LoVo (cell line): ENCODE measurements at regions not wholly inside any gene's neighbourhood (a gene's known extent, or its start where the extent isn't known, plus 50 kb on each side); places are given as distances from the start of the nearest gene placed in this dataset.

Experiments
- DNase-seq: peaks from one replicate; pipeline ENCODE4 v3.0.0-alpha.2; 2016; ENCODE audit warnings: low spot score

DNA sequence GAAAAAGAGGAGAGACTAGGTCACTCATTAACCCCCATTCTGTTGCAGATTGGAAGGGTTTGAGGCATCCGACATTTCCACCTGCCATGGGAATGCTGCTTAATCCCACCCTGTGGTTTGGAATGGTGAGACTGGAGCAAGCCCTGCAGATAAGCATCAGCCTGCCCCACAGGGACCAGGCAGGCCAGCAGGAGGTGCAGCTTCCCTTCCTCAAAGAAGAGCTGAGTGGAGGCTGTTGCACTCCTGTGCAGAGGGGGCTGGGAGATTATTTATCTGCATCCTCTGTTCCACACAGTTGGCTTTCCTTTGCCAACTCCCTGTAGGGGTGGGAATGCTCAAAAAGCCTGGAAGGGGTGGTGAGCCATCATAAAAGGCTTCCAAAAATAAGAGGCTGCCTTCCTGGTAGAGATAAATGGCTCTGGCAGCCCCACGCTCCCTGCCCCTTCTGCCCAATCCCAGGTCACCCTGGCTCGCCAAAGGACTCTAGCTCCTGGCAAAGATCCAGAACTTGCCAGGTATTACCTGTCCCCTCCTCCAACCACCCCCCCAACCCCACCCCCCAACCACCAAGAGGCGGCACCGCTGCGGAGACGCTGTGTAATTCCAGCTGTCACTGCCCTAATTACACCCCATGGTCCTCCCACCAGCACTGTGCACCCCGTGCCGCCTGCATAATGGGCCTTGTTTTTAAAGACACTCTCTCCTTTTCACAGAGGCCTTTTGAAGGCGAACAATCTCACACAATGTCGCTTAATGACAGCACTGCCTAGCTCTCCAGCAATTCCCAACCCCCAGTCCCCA, 83.0 kb upstream of the ZC3H12A start:
- DNase-seq, result no peak

DNA sequence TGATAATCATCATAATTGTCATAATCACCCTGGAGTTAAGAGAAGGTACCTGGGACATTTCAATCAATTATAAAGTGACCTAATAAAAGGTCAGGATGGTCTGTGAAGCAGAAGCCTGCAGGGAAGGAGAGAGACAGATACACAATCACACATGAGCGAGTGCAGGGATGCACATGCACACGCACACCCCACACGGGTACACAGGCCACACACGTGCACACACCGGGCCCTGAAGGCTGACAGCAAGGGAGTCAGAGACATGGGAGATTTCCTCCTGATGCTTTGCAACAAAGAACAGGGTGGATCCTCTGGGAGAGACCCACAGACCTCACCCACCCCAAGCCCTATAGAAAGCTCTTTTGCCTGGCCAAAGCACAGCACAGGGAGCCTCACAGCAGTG, 82.3 kb upstream of the ZC3H12A start:
- no peak for DNase-seq

DNA sequence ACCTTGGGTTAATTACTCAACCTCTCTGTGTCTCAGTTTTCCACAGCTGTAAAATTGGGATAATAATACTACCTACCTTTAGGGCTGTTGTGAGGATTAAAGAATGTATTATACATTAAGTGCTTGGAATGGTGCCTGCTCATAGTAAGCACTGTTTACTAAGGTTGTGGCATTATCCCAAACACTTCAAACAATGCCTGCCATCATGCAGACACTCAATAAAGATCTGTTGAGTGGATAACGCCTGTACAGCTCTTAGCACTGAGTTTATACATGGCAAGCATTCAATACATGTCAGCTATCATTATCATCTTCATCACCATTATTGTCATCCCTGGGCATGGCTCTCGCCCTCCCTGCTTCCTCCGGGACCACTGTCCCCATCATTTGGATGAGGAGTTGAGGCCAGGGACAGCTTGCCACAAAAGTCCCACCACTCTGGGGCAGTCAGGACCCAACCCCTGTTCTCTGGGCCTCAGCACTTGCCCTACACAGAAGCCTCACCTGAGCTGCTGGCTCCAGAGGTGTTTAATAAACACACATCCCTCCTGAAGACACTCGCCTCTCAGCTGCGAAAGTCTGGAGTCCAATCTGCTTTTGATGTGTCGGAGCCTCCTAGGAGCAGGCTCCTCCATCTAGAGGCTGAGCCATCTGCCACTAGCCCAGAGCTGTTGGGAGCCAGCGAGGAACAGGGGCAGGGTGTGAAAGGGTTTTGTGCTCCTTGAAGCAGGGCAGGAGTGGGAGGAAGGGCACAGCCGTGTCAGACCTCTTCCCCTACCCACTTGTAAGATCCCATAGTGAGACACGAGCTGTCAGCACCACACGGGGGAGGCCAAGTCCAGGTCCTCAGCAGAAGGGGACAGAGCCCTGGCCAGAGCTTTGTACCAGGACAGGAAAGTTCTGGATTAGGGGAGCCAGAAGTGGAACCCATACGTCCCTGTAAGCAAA, 80.9 kb upstream of the ZC3H12A start:
- DNase-seq, result no peak

DNA sequence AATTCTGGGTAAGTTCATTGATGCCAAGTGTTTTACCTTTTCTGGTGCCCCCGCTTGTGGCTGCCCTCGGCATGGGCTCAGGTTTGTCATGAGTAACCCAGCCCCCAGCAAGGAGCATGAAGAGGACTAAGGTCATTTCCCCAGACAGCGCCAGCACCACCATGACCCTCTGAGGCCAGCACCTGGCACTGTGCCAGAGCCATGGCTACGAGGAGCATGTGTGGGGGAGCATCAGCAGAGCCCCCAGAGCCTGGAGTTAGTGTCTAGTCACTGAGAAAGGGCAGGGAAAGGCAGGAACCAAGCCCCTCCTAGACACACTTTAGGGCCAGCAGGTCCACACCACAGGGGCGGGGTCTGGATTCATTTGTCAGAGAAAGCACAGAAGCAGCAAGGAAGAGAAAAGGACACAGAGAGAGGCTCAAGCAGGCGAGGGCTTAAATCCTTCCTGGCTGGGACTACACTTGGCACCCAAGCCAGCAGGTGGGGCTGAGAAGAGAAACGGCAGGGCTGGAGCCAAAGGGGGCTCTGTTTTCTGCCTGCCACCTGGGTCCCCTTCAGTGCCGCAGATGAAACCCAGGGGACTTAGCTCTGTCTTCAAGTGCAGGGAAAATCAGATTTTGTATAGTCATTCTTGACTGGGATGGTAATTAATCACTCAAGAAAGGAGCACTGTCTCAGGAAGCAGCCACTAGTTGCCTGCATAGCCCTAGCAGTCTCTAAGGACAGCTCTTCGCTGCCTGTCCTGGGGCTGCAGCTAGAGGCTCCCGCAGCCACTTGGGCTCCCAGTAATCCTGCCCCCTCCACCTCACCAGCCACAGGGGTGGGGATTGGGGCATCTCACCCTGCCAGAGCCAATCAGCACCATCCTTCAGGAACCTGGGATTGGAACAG, 79.6 kb upstream of the ZC3H12A start:
- DNase-seq, result no peak

DNA sequence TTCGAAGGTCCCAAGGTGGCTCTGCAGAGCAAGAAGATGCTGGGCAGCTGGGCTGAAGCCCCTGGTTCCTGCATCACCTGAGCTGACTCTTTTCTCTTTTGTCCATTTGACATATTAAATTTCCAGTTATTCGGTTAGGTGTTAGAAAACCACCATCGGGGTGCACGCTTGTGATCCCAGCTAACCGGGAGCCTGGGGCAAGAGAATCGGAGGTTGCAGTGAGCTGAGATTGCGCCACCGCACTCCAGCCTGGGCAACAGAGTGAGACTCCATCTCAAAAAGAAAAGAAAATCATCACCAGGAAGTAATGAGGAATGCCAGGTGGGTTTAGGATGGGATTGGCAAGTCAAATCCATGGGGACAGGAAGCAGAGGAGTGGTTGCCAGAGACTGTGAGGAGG, 76.3 kb upstream of the ZC3H12A start:
- no peak for DNase-seq

DNA sequence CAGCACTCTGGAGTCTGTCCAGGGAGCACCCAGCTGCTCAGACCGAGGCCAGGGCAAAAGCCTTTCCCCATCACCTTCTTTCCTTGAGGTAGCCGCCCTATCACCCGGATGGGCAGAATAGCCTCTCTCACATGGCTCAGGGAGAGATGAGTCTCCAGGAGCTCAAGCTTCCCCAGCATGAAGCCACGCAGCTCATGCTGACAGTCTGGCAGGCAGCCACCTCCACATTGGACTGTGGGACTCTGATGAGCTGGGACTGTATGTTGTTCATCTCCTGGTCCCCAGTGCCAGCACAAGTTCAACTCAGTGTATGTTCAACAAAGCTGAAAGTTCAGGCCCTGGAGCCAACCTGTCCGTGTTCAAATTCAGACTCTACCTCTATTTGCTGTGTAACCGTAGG, 75.2 kb upstream of the ZC3H12A start:
- DNase-seq, result no peak

DNA sequence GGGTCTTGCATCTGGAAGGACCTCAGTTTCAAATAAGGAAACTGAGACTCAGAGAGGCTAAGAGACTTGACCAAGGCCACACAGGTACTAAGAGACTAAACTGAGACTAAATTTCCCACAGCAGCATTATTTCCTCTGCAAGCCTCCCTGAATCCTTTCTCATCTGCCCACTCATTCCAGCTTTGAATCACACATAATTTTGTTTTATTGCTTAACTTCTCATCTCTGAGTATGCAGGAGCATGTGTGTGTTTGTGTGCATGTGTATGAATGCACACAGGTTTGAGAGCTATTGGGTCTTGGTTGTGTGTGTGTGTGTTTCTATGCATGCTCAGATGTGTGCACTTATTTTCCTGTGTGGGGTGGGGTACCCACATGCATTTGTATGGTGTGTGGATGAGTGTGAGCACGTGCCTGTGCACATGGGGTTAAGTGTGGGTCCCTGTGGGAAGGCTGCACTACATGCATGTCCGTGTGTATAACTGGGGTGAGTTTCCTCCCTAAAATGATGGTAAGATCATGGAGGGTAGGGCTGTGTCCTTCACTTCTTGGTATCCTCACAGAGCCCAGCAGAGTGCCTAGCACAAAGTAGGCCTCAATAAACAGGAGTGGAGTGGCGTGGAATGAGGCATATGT, 74.4 kb upstream of the ZC3H12A start:
- DNase-seq, result no peak

DNA sequence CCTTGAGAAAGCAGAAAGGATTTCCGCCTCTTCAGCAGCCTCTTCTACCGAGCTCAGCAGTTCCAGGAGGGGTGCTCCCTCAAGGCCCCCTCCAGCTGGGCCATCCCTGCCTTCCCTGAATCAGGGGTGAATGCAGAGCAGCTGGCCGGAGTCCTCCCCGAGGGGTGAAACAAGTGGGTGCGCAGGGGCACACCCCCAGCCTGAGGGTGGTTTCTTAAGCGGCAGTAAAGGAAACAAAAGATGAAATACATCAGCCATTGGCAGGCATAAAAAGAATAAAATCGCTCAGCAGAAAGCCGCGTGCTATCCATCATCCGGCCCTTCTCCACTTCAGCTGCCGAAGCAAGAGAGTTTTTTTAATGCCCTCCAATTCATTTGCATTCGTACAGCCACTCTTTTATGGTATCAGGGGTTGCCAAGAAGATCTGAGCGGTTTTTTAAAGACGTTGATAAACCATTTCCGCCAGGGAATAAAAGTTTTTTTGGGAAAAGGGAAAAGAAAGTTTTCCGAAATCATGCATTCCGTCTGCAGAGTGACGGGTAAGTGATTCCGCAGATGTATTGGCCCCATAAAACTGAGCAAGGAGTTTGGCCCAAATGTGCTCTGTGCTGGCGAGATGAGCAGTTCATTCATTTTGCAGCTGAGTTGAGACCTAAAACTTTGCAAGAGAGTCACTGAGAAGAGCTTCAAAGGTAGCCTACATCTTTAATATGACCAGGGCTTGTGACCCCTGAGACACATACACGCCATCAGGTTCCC, 73.7 kb upstream of the ZC3H12A start:
- DNase-seq, result no peak

DNA sequence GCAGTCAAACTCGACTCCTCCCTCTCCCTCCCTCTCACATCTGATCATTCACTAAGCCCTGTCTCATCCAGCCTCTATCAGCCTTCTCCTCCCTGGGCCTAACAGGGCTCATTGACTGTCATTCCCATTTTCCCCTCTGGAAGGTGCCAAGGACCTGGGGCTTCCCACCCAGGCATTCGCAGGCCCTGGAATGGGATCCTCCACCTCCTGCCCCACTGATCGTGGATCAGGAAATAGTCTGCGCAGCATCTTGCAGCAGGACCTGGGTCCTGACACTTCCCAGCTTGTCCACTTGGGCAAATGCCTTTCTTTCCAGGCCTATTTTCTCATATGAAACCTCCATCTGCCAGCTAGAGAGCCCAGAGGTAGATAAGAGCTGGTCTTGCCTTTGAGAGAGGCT, 71.2 kb upstream of the ZC3H12A start:
- DNase-seq, result no peak

DNA sequence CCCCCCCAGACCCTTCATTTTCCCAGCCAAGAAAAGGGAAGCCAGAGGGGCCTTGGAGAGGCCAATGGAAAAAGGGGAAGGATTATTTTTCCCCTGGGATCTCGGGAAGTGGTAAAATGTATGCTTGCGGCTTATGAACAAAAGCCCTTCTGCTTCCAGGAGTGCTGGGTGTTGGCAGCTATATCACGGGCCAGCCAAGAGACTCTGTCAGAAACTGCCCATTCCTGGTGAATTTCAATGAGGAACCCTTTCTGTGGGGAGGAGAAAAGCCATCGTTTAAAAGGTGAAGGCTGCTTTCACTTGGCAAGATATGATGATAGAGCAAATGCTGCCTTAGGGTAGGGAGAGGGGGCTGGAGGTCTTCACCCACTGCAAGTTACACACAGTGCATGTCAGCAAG, 69.7 kb upstream of the ZC3H12A start:
- DNase-seq, result no peak

DNA sequence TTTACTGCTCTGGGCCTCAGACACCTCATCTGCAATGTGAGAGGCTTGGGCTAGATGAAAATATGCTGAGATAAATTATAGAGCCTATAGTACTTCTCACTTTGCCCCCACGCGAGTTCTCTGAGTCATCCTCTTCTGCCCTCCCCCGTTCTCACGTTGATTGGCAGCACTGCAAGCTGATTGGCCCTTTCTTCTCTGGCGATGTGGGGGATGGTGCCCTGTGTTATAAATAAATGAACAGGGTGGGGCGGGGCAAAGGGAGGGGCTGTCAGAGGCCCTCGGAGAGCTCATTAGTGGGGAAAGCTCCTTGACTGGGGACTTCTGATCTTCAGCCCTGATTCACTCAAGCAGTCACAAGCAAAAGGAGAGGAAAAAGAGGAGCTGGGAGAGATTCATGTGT, 64.3 kb upstream of the ZC3H12A start:
- no peak for DNase-seq

DNA sequence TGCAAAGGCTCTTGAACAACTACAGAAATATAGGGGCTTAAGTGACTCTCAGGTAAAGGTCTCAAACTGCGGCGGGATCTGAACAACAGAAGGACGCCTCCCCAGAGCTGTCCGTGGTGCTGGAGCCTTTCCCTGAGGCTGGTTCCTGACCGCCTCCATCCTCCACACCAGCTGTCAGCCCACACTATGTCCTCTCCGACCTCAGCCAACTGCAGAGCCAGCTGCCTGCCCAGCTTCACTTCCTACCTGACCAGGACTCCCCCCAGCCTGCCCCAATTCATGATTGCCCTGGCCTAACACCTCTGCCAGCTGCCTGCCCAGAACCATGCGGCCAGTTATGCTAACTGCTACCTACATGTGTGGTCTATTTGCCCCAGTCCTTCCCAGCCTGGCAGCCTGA, 63.6 kb upstream of the ZC3H12A start:
- DNase-seq, result no peak

DNA sequence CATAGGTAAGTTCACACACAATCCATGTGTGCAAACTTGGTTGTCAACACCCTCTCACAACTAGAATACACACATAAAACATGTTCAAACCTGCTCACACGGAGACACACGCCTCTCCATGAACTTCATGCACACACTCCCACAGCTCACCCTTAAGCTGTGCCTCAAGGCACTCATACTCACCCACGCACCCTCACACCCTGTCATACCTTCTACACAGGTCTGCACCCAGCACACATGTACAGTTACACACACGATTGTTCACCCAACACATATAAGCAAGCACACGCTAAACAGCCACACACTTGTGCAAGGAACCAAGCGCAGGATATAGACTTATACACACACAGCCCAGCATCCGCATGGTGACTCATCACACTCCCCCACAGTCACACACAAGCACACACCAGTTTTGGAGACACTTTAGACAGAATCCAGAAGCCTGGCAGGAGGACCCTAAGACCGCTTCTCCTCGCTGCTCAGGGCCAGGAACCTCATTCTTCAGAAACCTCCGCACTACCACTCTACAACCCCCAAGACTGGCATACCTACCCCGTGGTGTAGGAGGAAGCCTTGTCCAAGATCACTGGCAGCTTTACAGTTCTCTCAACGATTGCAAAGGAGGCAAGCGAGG, 58.7 kb upstream of the ZC3H12A start:
- DNase-seq, result no peak

DNA sequence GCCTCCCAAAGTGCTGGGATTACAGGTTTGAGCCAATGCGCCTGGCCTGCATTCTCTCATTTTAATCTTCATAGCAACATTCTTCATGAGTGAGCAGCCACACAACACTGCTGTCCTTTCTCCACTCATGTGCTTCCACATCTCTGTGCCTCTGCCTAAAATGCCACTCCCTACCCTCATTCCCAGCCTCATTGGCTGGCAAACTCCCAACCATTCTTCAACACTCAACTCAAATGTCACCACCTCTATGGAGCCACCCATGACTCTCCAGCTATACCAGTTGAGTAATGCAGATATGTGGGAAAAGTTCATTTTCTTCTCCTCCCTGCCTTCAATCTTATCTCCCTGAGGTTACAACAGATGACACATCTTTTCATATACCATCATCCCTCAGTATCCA, 53.9 kb upstream of the ZC3H12A start:
- no peak for DNase-seq

DNA sequence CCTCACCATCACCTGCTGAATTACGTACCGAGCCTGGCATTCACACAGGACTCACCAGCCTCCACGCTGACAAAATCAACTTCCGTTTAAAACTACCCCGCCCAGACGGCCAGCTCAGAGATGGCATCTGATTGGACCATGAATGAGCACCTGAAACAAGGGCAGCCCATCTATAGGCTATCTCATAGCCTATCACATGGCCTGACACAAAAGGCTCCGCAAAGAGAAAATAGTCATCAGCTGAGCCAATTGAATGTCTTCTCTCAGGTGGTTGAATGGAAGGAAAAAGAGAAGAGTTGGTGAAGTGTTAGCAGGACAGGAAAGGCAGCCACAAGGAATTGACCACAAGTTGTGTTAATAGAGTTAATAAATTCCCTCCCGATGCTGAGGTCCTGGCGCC, 50.6 kb upstream of the ZC3H12A start:
- no peak for DNase-seq

DNA sequence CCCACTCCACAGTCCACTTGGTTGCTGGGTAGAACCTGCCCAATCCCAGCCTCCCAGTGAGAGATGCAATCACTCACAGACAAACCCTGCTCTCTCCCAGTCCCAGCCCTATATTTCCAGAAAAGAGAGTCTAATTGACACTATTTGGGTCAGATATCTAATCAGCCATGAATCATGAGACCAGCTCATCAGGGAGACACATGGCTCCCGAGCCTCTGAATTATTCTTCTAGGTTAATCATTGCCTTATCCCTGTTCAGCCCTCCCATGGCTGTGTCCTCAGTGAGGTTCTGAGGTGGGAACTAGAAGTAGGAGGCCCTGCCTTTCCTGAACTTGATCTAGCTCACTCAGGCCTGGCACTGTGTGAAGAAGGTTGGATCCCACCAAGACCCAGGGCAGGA, 49.9 kb upstream of the ZC3H12A start:
- DNase-seq, result no peak
